Fibroblast of lung (primary cell): ENCODE measurements at regions not wholly inside any gene's neighbourhood (a gene's known extent, or its start where the extent isn't known, plus 50 kb on each side); places are given as distances from the start of the nearest gene placed in this dataset.

Experiments
- DNase-seq, 2 donors: peaks; one replicate each; pipeline versions ENCODE4 v3.0.0 to v3.0.0-alpha.2; 2010; ENCODE audit warnings: low read depth in 2 of 2
- H2AFZ ChIP-seq: 2 replicates; pipeline ENCODE4 v1.5.1; 2012; ENCODE audit warnings: low read length, control low read depth, inconsistent platforms
- H3K27ac ChIP-seq: 2 replicates; pipeline ENCODE4 v1.5.1; 2011; ENCODE audit warnings: low read length, control low read depth; ENCODE audit not compliant: insufficient read depth
- H3K27me3 ChIP-seq: 2 replicates; pipeline ENCODE4 v1.5.1; 2011; ENCODE audit warnings: mild to moderate bottlenecking, low read length; ENCODE audit not compliant: control insufficient read depth, insufficient read depth
- H3K36me3 ChIP-seq: 2 replicates; pipeline ENCODE4 v1.5.1; 2011; ENCODE audit warnings: low read length; ENCODE audit not compliant: control insufficient read depth, insufficient read depth
- H3K4me1 ChIP-seq: 2 replicates; pipeline ENCODE4 v1.5.1; 2011; ENCODE audit warnings: low read length; ENCODE audit not compliant: control insufficient read depth, insufficient read depth; ENCODE audit errors: extremely low read depth
- H3K4me2 ChIP-seq: 2 replicates; pipeline ENCODE4 v1.5.1; 2011; ENCODE audit warnings: low read length, control low read depth; ENCODE audit not compliant: insufficient read depth; ENCODE audit errors: extremely low read depth
- H3K4me3 ChIP-seq, 4 experiments: fragments of 200-600 bp in 1 of 4; sonication (generic) in 1 of 4; replicated peaks in 1 of 4; 2 replicates each; pipeline ENCODE4 v1.5.1; 2011 to 2016; ENCODE audit warnings: low read length in 4 of 4, low read depth in 3 of 4, mild to moderate bottlenecking in 3 of 4, control low read depth in 2 of 4, inconsistent platforms in 1 of 4, mixed read lengths in 1 of 4; ENCODE audit not compliant: insufficient read depth in 1 of 4; ENCODE audit errors: control extremely low read depth in 1 of 4
- H3K79me2 ChIP-seq: 2 replicates; pipeline ENCODE4 v1.5.1; 2012; ENCODE audit warnings: mild to moderate bottlenecking, low read length, inconsistent platforms; ENCODE audit not compliant: control insufficient read depth, insufficient read depth
- H3K9ac ChIP-seq: 2 replicates; pipeline ENCODE4 v1.5.1; 2011; ENCODE audit warnings: mild to moderate bottlenecking, low read length, control low read depth; ENCODE audit not compliant: insufficient read depth
- H3K9me3 ChIP-seq: 2 replicates; pipeline ENCODE4 v1.5.1; 2012; ENCODE audit warnings: low read depth, low read length; ENCODE audit not compliant: control insufficient read depth, insufficient read depth
- H4K20me1 ChIP-seq: 2 replicates; pipeline ENCODE4 v1.5.1; 2011; ENCODE audit warnings: low read length; ENCODE audit not compliant: control insufficient read depth, insufficient read depth; ENCODE audit errors: extremely low read depth
- CTCF ChIP-seq, 2 donors: IDR thresholded peaks in 1 of 2; conservative IDR thresholded peaks in 1 of 2; 1 replicate in 1 of 2; 2 replicates in 1 of 2; pipeline ENCODE4 v1.5.1; 2011 to 2012; ENCODE audit warnings: low read length in 2 of 2, control low read depth in 1 of 2, inconsistent platforms in 1 of 2, low read depth in 1 of 2, mild to moderate bottlenecking in 1 of 2
- EZH2 ChIP-seq: IDR thresholded peaks from 2 replicates; pipeline ENCODE4 v1.5.1; 2012; ENCODE audit warnings: low read length, control low read depth, mild to moderate bottlenecking; ENCODE audit errors: missing control alignments

- Histone ChIP-seq H3K27ac (no peak overlapping the region), H3K79me2 (no peaks in the 10 kb centered on the region), H3K9ac (no peak overlapping the region), H3K27me3 (no peaks in the 10 kb centered on the region), H3K4me2 (no peak overlapping the region), H3K36me3 (no peaks in the 10 kb centered on the region), H3K4me1 (peaks cover 3% of the 10 kb centered on the region), H2AFZ (no peak overlapping the region), H3K9me3 (no peaks in the 10 kb centered on the region), H3K4me3 (no peak overlapping the region), H4K20me1 (no peaks in the 10 kb centered on the region)
- TF ChIP-seq CTCF (conservative IDR thresholded peaks at IDR 0.05 in 1 of 2, IDR thresholded peaks at IDR 0.05 in 1 of 2; ENCODE audit: low read depth in 1 of 2, low read length in 2 of 2): no peak
- TF ChIP-seq EZH2: no peak
- DNase-seq: peak in 1 of 2 donors; percentile 40
Observed at GRCh38 chr10:14382531-14382930, 51.8 kb upstream of the FRMD4A start.

- no peaks in the 10 kb centered on the region for H3K36me3 ChIP-seq
- no peaks in the 10 kb centered on the region for H3K79me2 ChIP-seq
- H3K4me1 ChIP-seq: peaks cover 3% of the 10 kb centered on the region
- no peak overlapping the region for H2AFZ ChIP-seq
- no peaks in the 10 kb centered on the region for H4K20me1 ChIP-seq
- no peak overlapping the region for H3K4me3 ChIP-seq
- no peaks in the 10 kb centered on the region for H3K9me3 ChIP-seq
- no peak overlapping the region for H3K9ac ChIP-seq
- TF ChIP-seq EZH2 (no peak), CTCF (conservative IDR thresholded peaks at IDR 0.05 in 1 of 2, IDR thresholded peaks at IDR 0.05 in 1 of 2; ENCODE audit: low read depth in 1 of 2, low read length in 2 of 2) (no peak)
- H3K27ac ChIP-seq: no peak overlapping the region
- DNase-seq: peak in 1 of 2 donors; percentile 81
- no peaks in the 10 kb centered on the region for H3K27me3 ChIP-seq
- no peak overlapping the region for H3K4me2 ChIP-seq
Observed at GRCh38 chr10:14382022-14382421, 51.3 kb upstream of the FRMD4A start.

DNA sequence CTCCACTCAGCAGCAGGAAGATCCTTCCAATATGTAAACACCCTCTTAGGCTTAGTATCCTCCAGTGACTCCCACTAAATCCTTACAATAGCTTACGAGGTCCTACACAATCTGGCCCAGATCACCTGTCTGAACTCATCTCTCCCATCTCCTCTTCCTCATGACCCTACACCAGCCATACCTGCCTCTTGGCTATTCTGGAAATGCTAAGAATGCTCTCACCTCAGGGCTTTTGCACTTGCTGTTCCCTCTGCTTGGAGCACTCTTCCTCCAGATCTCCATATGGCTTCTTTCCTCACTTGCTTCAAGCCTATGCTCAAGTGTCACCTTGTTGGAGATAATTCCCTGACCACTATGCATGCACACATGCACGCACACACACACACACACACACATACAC is 50.8 kb upstream of the FRMD4A start:
- Histone ChIP-seq H3K36me3 (no peaks in the 10 kb centered on the region), H2AFZ (no peak overlapping the region), H3K27ac (no peak overlapping the region), H3K4me1 (peaks cover 3% of the 10 kb centered on the region), H3K4me2 (no peak overlapping the region), H4K20me1 (no peaks in the 10 kb centered on the region), H3K27me3 (no peaks in the 10 kb centered on the region), H3K4me3 (no peak overlapping the region), H3K9ac (no peak overlapping the region), H3K79me2 (no peaks in the 10 kb centered on the region), H3K9me3 (no peaks in the 10 kb centered on the region)
- no peak for DNase-seq
- TF ChIP-seq CTCF (conservative IDR thresholded peaks at IDR 0.05 in 1 of 2, IDR thresholded peaks at IDR 0.05 in 1 of 2; ENCODE audit: low read depth in 1 of 2, low read length in 2 of 2) (no peak), EZH2 (no peak)
